Esophagus muscularis mucosa (tissue), 4 donors: ENCODE measurements at regions not wholly inside any gene's neighbourhood (a gene's known extent, or its start where the extent isn't known, plus 50 kb on each side); places are given as distances from the start of the nearest gene placed in this dataset.

ENCODE experiments used
- DNase-seq: peaks from one replicate; pipeline ENCODE4 v3.0.0-alpha.2; 2017; ENCODE audit errors: extremely low spot score
- H3K27ac ChIP-seq, 4 donors: fragments of 200-600 bp; sonication (generic); replicated peaks in 1 of 4; 1 replicate in 3 of 4; 2 replicates in 1 of 4; pipeline ENCODE4 v1.5.1; 2016 to 2019; ENCODE audit warnings: mild to moderate bottlenecking in 1 of 4
- H3K27me3 ChIP-seq, 4 donors: fragments of 200-600 bp; sonication (generic); one replicate each; pipeline versions ENCODE4 v1.5.1 to v1.6.0; 2016 to 2019
- H3K36me3 ChIP-seq, 4 donors: fragments of 200-600 bp; sonication (generic); one replicate each; pipeline ENCODE4 v1.5.1; 2016 to 2019
- H3K4me1 ChIP-seq, 4 donors: fragments of 200-600 bp; sonication (generic); one replicate each; pipeline ENCODE4 v1.5.1; 2016 to 2019
- H3K4me3 ChIP-seq, 4 donors: fragments of 200-600 bp; sonication (generic); 1 replicate in 2 of 4; 2 replicates in 2 of 4; pipeline ENCODE4 v1.5.1; 2016 to 2019; ENCODE audit warnings: mild to moderate bottlenecking in 4 of 4, moderate library complexity in 1 of 4
- H3K9me3 ChIP-seq, 4 donors: fragments of 200-600 bp; sonication (generic); 1 replicate in 3 of 4; 2 replicates in 1 of 4; pipeline ENCODE4 v1.5.1; 2016 to 2019
- EP300 ChIP-seq: sonication (generic); formaldehyde crosslinking; IDR thresholded peaks from one replicate; pipeline ENCODE4 v1.6.1; 2017; ENCODE audit warnings: antibody characterized with exemption
- POLR2A ChIP-seq: fragments of 450-650 bp; IDR thresholded peaks from one replicate; pipeline ENCODE4 v1.6.1; 2017; ENCODE audit warnings: antibody characterized with exemption, moderate library complexity, mild to moderate bottlenecking, low read depth
- POLR2AphosphoS5 ChIP-seq, 2 donors: sonication (generic); formaldehyde crosslinking; IDR thresholded peaks; one replicate each; pipeline ENCODE4 v1.6.1; 2017; ENCODE audit warnings: antibody characterized with exemption in 2 of 2
- WGBS: methylation state at CpG from one replicate; pipeline ENCODE4 v1.1.5; 2018; 5-methylcytosine and 5-hydroxymethylcytosine counted together
- intact Hi-C: fragments of 100-400 bp; cut with DNase I; formaldehyde crosslinking; loops from one replicate; pipeline ENCODE4 v1.15.1; 2023
- TF ChIP-seq, protein P1 (sequence below), 3 experiments: fragments of 200-600 bp in 2 of 3; fragments of 450-650 bp in 1 of 3; sonication (generic) in 2 of 3; IDR thresholded peaks; one replicate each; pipeline ENCODE4 v1.5.1; 2017 to 2019; ENCODE audit warnings: antibody characterized with exemption in 3 of 3, mild to moderate bottlenecking in 2 of 3, moderate library complexity in 1 of 3

DNA sequence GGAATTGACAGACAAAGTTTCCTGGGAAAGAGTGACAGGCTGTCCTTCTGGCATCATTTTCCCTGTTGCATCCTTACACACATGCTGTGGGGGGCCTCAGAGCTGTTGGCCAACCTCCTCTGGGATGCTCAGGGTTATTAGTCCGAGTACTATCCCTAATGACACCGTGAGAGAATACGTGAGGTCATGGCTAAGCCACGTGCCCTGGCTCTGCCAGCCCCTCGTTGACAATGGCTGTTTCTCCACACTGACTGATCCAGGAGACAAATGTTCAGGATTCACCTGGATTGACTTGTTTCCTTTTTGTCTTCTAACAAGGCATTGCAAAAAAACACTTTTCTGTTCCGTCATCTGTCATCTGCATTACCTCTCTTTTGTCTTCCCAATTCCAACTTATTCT, 604.6 kb downstream of the TFAP2A start:
- Histone ChIP-seq H3K27me3 (peaks cover 0 to 5% (median 0%) of the 10 kb centered on the region in 4 donors), H3K27ac (no peak overlapping the region), H3K9me3 (no peaks in the 10 kb centered on the region), H3K4me3 (no peak overlapping the region), H3K36me3 (no peaks in the 10 kb centered on the region), H3K4me1 (no peaks in the 10 kb centered on the region)
- intact Hi-C loops: no loop called here
- 84% methylated on average over 6 of the region's 6 CpGs for WGBS
- TF ChIP-seq POLR2AphosphoS5 (IDR thresholded peaks at IDR 0.05) (no peak), POLR2A (no peak)
- no peak for DNase-seq

DNA sequence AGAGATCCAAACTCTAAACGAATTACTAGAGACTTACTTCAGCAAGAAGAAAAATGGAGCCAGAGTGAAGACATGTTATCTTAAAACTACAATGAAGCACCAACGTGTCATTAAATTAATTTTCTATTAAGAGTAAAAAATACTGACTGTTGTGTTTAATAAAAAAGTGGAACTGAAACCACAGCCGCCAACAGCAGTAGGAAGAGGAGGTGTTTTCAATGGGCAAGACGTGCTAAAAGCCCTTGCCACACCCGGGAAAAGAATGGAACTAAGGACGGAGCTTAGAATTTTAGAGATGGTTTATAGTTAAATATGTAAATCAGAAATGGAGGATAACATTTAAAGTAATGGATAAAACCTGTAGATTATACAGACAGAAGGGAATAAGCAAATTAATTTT, 608.7 kb downstream of the TFAP2A start:
- 79% methylated on average over 6 of the region's 6 CpGs for WGBS
- H3K4me1 ChIP-seq: no peaks in the 10 kb centered on the region
- H3K27me3 ChIP-seq: peaks cover 0 to 5% (median 0%) of the 10 kb centered on the region in 4 donors
- intact Hi-C loops: no loop called here
- no peak overlapping the region for H3K4me3 ChIP-seq
- H3K36me3 ChIP-seq: no peaks in the 10 kb centered on the region
- TF ChIP-seq EP300: no peak
- TF ChIP-seq POLR2AphosphoS5 (IDR thresholded peaks at IDR 0.05): no peak
- TF ChIP-seq POLR2A: no peak
- TF ChIP-seq, protein P1, sequence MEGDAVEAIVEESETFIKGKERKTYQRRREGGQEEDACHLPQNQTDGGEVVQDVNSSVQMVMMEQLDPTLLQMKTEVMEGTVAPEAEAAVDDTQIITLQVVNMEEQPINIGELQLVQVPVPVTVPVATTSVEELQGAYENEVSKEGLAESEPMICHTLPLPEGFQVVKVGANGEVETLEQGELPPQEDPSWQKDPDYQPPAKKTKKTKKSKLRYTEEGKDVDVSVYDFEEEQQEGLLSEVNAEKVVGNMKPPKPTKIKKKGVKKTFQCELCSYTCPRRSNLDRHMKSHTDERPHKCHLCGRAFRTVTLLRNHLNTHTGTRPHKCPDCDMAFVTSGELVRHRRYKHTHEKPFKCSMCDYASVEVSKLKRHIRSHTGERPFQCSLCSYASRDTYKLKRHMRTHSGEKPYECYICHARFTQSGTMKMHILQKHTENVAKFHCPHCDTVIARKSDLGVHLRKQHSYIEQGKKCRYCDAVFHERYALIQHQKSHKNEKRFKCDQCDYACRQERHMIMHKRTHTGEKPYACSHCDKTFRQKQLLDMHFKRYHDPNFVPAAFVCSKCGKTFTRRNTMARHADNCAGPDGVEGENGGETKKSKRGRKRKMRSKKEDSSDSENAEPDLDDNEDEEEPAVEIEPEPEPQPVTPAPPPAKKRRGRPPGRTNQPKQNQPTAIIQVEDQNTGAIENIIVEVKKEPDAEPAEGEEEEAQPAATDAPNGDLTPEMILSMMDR (IDR thresholded peaks at IDR 0.05): no peak
- H3K9me3 ChIP-seq: no peaks in the 10 kb centered on the region
- no peak overlapping the region for H3K27ac ChIP-seq
- no peak for DNase-seq

DNA sequence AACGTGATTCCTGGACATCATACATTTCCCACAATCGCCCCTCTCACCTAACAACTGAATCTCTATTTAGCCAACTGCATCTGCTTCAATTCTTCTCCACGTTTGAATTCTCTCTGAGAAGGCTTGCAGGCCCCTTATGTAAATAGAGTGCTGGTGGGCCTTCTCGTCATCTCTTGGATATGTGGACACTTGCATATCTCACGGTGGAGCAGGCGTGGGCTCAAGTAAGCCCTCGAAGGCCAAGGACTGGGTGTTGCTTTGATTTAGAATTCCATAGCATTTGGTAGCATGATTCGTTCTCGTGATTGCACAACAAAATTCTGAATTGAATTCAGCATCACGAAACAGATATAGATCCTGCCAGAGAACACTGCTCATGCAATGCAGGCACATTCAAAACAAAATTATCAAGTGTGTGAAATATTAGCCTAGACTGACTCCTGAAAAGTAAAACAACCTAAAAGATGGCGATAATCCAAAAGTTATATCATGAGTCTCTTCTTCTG, 613.6 kb downstream of the TFAP2A start:
- no peak overlapping the region for H3K4me3 ChIP-seq
- no peak for DNase-seq
- TF ChIP-seq, protein P1 (IDR thresholded peaks at IDR 0.05): no peak
- TF ChIP-seq POLR2AphosphoS5 (IDR thresholded peaks at IDR 0.05): no peak
- H3K36me3 ChIP-seq: no peaks in the 10 kb centered on the region
- H3K27ac ChIP-seq: no peak overlapping the region
- no peaks in the 10 kb centered on the region for H3K27me3 ChIP-seq
- no peaks in the 10 kb centered on the region for H3K4me1 ChIP-seq
- H3K9me3 ChIP-seq: no peaks in the 10 kb centered on the region
- 53% methylated on average over 11 of the region's 11 CpGs for WGBS
- intact Hi-C loops: no loop called here

DNA sequence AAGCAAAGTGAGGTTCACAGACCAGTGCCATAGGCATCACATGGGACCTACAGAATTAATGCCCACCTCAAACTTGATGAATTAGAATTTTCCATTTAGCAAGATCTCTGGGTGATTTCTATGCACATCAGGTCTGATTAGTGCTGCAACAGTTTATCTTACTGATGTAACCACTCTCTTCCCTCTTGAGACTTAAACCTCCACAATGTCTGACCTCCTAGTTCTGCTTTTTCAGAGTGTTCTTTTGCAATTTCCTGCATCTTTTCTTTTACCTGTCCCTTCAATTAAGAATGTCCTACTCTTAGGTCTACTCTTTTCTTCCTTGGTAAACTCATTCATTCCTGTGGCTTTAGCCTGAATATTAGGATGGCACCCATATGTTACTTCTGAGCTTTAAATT, 615.3 kb downstream of the TFAP2A start:
- H3K9me3 ChIP-seq: no peaks in the 10 kb centered on the region
- H3K4me3 ChIP-seq: no peak overlapping the region
- H3K4me1 ChIP-seq: no peaks in the 10 kb centered on the region
- TF ChIP-seq EP300 (no peak), POLR2AphosphoS5 (IDR thresholded peaks at IDR 0.05) (no peak), POLR2A (no peak)
- TF ChIP-seq, protein P1 (IDR thresholded peaks at IDR 0.05): no peak
- no peaks in the 10 kb centered on the region for H3K36me3 ChIP-seq
- no peaks in the 10 kb centered on the region for H3K27me3 ChIP-seq
- H3K27ac ChIP-seq: no peak overlapping the region
- DNase-seq: no peak
- intact Hi-C loops: no loop called here

DNA sequence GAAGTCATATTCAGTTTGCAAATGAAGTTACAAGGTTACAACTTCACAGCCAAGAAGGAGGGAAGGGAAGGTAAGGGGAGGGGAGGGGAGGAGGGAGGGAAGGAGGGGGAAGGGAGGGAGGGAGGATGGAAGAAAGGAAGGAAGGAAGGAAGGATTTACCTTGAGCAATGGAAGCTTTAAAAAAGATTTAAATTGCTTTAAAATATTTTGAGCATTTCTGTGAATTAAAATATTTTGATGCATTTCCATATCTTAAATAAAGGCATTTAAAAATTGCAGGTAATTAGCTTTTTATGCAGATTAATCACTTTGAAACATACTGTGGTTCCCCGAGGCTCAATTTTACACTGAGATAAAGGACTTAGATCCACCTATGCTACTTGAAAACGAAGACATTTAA, 618.0 kb downstream of the TFAP2A start:
- Histone ChIP-seq H3K36me3 (no peaks in the 10 kb centered on the region), H3K9me3 (no peaks in the 10 kb centered on the region), H3K4me1 (no peaks in the 10 kb centered on the region), H3K27me3 (no peaks in the 10 kb centered on the region), H3K4me3 (no peak overlapping the region), H3K27ac (no peak overlapping the region)
- 58% methylated on average over 2 of the region's 2 CpGs for WGBS
- intact Hi-C loops: no loop called here
- no peak for DNase-seq
- no peak for TF ChIP-seq EP300
- TF ChIP-seq POLR2A: no peak
- TF ChIP-seq POLR2AphosphoS5 (IDR thresholded peaks at IDR 0.05): no peak
- TF ChIP-seq, protein P1 (IDR thresholded peaks at IDR 0.05): no peak
